ENCODE measurements at regions not wholly inside any gene's neighbourhood (a gene's known extent, or its start where the extent isn't known, plus 50 kb on each side); places are given as distances from the start of the nearest gene placed in this dataset.

- DNase-seq: no peak
- POLR2A ChIA-PET: no interaction called here
- CTCF ChIA-PET: no interaction called here
These were observed 276.3 kb upstream of the PTBP2 start for GRCh38 chr1:96445302-96445701.

GRCh38 chr1:96464066-96464465 is 257.5 kb upstream of the PTBP2 start:
- no peaks in the 10 kb centered on the region for H3K36me3 Mint-ChIP-seq (ENCODE audit: low read depth)
- ChIA-PET POLR2A (no interaction called here), CTCF (interaction anchor here (0.6 to 1.1 kb wide), 2 partner anchors 26 to 281 kb away, joined by 3 to 4 read pairs; no protein-coding TSS in a partner anchor)
- no peak for DNase-seq
- Histone ChIP-seq H3K9me3 (ENCODE audit: control insufficient read depth in 1 of 2, insufficient read depth in 1 of 2, low read length in 2 of 2) (no peaks in the 10 kb centered on the region), H3K27ac (ENCODE audit: low read depth in 1 of 2, low read length in 2 of 2) (no peak overlapping the region), H3K4me1 (ENCODE audit: insufficient read depth, low read length) (no peaks in the 10 kb centered on the region), H3K36me3 (ENCODE audit: insufficient read depth, low read length) (no peaks in the 10 kb centered on the region), H3K4me3 (ENCODE audit: low read length) (no peak overlapping the region), H3K27me3 (ENCODE audit: control insufficient read depth in 1 of 2, insufficient read depth in 2 of 2, low read length in 2 of 2) (no peaks in the 10 kb centered on the region)
- H3K27ac Mint-ChIP-seq: no peak overlapping the region
- intact Hi-C loops (cut with DNase I, micrococcal nuclease): no loop called here
- no peak overlapping the region for H3K4me3 Mint-ChIP-seq
- H3K9me3 Mint-ChIP-seq: peaks cover 2% of the 10 kb centered on the region
- no peaks in the 10 kb centered on the region for H3K27me3 Mint-ChIP-seq
- TF ChIP-seq, protein P1, sequence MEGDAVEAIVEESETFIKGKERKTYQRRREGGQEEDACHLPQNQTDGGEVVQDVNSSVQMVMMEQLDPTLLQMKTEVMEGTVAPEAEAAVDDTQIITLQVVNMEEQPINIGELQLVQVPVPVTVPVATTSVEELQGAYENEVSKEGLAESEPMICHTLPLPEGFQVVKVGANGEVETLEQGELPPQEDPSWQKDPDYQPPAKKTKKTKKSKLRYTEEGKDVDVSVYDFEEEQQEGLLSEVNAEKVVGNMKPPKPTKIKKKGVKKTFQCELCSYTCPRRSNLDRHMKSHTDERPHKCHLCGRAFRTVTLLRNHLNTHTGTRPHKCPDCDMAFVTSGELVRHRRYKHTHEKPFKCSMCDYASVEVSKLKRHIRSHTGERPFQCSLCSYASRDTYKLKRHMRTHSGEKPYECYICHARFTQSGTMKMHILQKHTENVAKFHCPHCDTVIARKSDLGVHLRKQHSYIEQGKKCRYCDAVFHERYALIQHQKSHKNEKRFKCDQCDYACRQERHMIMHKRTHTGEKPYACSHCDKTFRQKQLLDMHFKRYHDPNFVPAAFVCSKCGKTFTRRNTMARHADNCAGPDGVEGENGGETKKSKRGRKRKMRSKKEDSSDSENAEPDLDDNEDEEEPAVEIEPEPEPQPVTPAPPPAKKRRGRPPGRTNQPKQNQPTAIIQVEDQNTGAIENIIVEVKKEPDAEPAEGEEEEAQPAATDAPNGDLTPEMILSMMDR (IDR thresholded peaks at IDR 0.05): no peak
- H3K4me1 Mint-ChIP-seq (ENCODE audit: low read depth): no peaks in the 10 kb centered on the region
- ATAC-seq (ENCODE audit: poor library complexity): no peak

More at GRCh38 chr1:96445302-96445701, 276.3 kb upstream of the PTBP2 start:
- Mint-ChIP-seq H3K4me1 (ENCODE audit: low read depth) (no peaks in the 10 kb centered on the region), H3K36me3 (ENCODE audit: low read depth) (no peaks in the 10 kb centered on the region), H3K27me3 (no peaks in the 10 kb centered on the region), H3K4me3 (no peak overlapping the region), H3K27ac (no peak overlapping the region), H3K9me3 (peaks cover 4% of the 10 kb centered on the region)
- H3K27ac ChIP-seq (ENCODE audit: low read depth in 1 of 2, low read length in 2 of 2): no peak overlapping the region
- H3K9me3 ChIP-seq (ENCODE audit: control insufficient read depth in 1 of 2, insufficient read depth in 1 of 2, low read length in 2 of 2): peaks cover 0 to 10% of the 10 kb centered on the region in 2 experiments
- TF ChIP-seq, protein P1 (IDR thresholded peaks at IDR 0.05): no peak
- no peak overlapping the region for H3K4me3 ChIP-seq (ENCODE audit: low read length)
- no peaks in the 10 kb centered on the region for H3K36me3 ChIP-seq (ENCODE audit: insufficient read depth, low read length)
- intact Hi-C loops (cut with DNase I, micrococcal nuclease): no loop called here
- H3K27me3 ChIP-seq (ENCODE audit: control insufficient read depth in 1 of 2, insufficient read depth in 2 of 2, low read length in 2 of 2): no peaks in the 10 kb centered on the region
- ATAC-seq (ENCODE audit: poor library complexity): no peak
- H3K4me1 ChIP-seq (ENCODE audit: insufficient read depth, low read length): no peaks in the 10 kb centered on the region

DNA sequence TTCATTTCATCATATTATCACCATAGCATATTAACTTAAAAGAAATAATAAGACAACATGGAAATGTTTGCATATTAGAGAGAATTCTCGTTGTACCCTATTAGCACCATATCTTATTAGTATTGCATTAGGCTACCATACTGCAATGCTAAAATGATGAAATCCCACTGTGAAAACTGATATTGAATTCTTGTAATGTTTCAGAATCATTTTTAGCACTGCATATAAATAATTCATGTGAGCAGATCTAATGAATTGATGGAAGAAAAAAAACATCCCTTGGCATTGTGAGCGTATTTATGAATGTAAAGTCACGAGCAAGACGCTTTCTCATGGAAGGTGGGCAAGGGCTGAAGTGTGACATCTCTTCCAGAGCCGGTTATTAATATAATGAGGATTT is 257.1 kb upstream of the PTBP2 start:
- H3K36me3 ChIP-seq (ENCODE audit: insufficient read depth, low read length): no peaks in the 10 kb centered on the region
- H3K4me3 ChIP-seq (ENCODE audit: low read length): no peak overlapping the region
- ATAC-seq (ENCODE audit: poor library complexity) (no peak), DNase-seq (no peak)
- H3K27me3 Mint-ChIP-seq: no peaks in the 10 kb centered on the region
- H3K4me1 ChIP-seq (ENCODE audit: insufficient read depth, low read length): no peaks in the 10 kb centered on the region
- H3K36me3 Mint-ChIP-seq (ENCODE audit: low read depth): no peaks in the 10 kb centered on the region
- H3K27ac Mint-ChIP-seq: no peak overlapping the region
- ChIA-PET POLR2A (no interaction called here), CTCF (interaction anchor here (1.1 kb wide), 1 partner anchor 26 kb away, joined by 3 read pairs; no protein-coding TSS in a partner anchor)
- H3K27me3 ChIP-seq (ENCODE audit: control insufficient read depth in 1 of 2, insufficient read depth in 2 of 2, low read length in 2 of 2): no peaks in the 10 kb centered on the region
- H3K27ac ChIP-seq (ENCODE audit: low read depth in 1 of 2, low read length in 2 of 2): no peak overlapping the region
- H3K4me3 Mint-ChIP-seq: no peak overlapping the region
- TF ChIP-seq, protein P1 (IDR thresholded peaks at IDR 0.05): no peak
- intact Hi-C loops (cut with DNase I, micrococcal nuclease): no loop called here
- H3K9me3 Mint-ChIP-seq: peaks cover 2% of the 10 kb centered on the region
- H3K9me3 ChIP-seq (ENCODE audit: control insufficient read depth in 1 of 2, insufficient read depth in 1 of 2, low read length in 2 of 2): no peaks in the 10 kb centered on the region
- no peaks in the 10 kb centered on the region for H3K4me1 Mint-ChIP-seq (ENCODE audit: low read depth)
